ENCODE measurements at regions not wholly inside any gene's neighbourhood (a gene's known extent, or its start where the extent isn't known, plus 50 kb on each side); places are given as distances from the start of the nearest gene placed in this dataset.

GRCh38 chr2:126200538-126200937 lies 455.4 kb upstream of the GYPC start:
- no peaks in the 10 kb centered on the region for H3K9me2 ChIP-seq (ENCODE audit: low read depth, low read length)
- H3K4me3 ChIP-seq (ENCODE audit: low read depth, low read length, poor library complexity, severe bottlenecking): no peak overlapping the region
- TF ChIP-seq, protein P1, sequence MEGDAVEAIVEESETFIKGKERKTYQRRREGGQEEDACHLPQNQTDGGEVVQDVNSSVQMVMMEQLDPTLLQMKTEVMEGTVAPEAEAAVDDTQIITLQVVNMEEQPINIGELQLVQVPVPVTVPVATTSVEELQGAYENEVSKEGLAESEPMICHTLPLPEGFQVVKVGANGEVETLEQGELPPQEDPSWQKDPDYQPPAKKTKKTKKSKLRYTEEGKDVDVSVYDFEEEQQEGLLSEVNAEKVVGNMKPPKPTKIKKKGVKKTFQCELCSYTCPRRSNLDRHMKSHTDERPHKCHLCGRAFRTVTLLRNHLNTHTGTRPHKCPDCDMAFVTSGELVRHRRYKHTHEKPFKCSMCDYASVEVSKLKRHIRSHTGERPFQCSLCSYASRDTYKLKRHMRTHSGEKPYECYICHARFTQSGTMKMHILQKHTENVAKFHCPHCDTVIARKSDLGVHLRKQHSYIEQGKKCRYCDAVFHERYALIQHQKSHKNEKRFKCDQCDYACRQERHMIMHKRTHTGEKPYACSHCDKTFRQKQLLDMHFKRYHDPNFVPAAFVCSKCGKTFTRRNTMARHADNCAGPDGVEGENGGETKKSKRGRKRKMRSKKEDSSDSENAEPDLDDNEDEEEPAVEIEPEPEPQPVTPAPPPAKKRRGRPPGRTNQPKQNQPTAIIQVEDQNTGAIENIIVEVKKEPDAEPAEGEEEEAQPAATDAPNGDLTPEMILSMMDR (IDR thresholded peaks at IDR 0.05; ENCODE audit: low read length): no peak
- TF ChIP-seq EZH2 (IDR thresholded peaks at IDR 0.05; ENCODE audit: borderline replicate concordance, low read length): no peak
- no peaks in the 10 kb centered on the region for H4K20me1 ChIP-seq (ENCODE audit: insufficient read depth, low read length)
- no peaks in the 10 kb centered on the region for H3F3A ChIP-seq (ENCODE audit: insufficient read depth, low read length)
- H3K27me3 ChIP-seq (ENCODE audit: insufficient read depth, low read length): no peaks in the 10 kb centered on the region
- no peaks in the 10 kb centered on the region for H3K36me3 ChIP-seq (ENCODE audit: insufficient read depth, low read length)
- no peak overlapping the region for H3K27ac ChIP-seq (ENCODE audit: low read depth, low read length, poor library complexity, severe bottlenecking)
- no peaks in the 10 kb centered on the region for H3K79me2 ChIP-seq (ENCODE audit: insufficient read depth, low read length)
- H3K4me2 ChIP-seq (ENCODE audit: low read length): no peak overlapping the region
- H3K9me3 ChIP-seq (ENCODE audit: low read length): no peaks in the 10 kb centered on the region
- H3K9ac ChIP-seq (ENCODE audit: low read length): no peak overlapping the region
- no peaks in the 10 kb centered on the region for H3K4me1 ChIP-seq (ENCODE audit: insufficient read depth, low read length, severe bottlenecking)
- no peak overlapping the region for H2AFZ ChIP-seq (ENCODE audit: low read length)

GRCh38 chr2:126208266-126208665 lies 447.7 kb upstream of the GYPC start:
- no peaks in the 10 kb centered on the region for H3F3A ChIP-seq (ENCODE audit: insufficient read depth, low read length)
- no peak overlapping the region for H3K4me2 ChIP-seq (ENCODE audit: low read length)
- H3K27ac ChIP-seq (ENCODE audit: low read depth, low read length, poor library complexity, severe bottlenecking): no peak overlapping the region
- no peak for TF ChIP-seq EZH2 (IDR thresholded peaks at IDR 0.05; ENCODE audit: borderline replicate concordance, low read length)
- TF ChIP-seq, protein P1 (IDR thresholded peaks at IDR 0.05; ENCODE audit: low read length): no peak
- no peaks in the 10 kb centered on the region for H3K9me2 ChIP-seq (ENCODE audit: low read depth, low read length)
- H3K79me2 ChIP-seq (ENCODE audit: insufficient read depth, low read length): no peaks in the 10 kb centered on the region
- H2AFZ ChIP-seq (ENCODE audit: low read length): no peak overlapping the region
- H3K9ac ChIP-seq (ENCODE audit: low read length): no peak overlapping the region
- no peaks in the 10 kb centered on the region for H3K9me3 ChIP-seq (ENCODE audit: low read length)
- H4K20me1 ChIP-seq (ENCODE audit: insufficient read depth, low read length): no peaks in the 10 kb centered on the region
- no peak overlapping the region for H3K4me3 ChIP-seq (ENCODE audit: low read depth, low read length, poor library complexity, severe bottlenecking)
- no peaks in the 10 kb centered on the region for H3K27me3 ChIP-seq (ENCODE audit: insufficient read depth, low read length)
- no peaks in the 10 kb centered on the region for H3K36me3 ChIP-seq (ENCODE audit: insufficient read depth, low read length)
- H3K4me1 ChIP-seq (ENCODE audit: insufficient read depth, low read length, severe bottlenecking): no peaks in the 10 kb centered on the region

- Histone ChIP-seq H3K4me1 (ENCODE audit: insufficient read depth, low read length, severe bottlenecking) (no peaks in the 10 kb centered on the region), H4K20me1 (ENCODE audit: insufficient read depth, low read length) (no peaks in the 10 kb centered on the region), H3K9me3 (ENCODE audit: low read length) (no peaks in the 10 kb centered on the region), H3K27ac (ENCODE audit: low read depth, low read length, poor library complexity, severe bottlenecking) (no peak overlapping the region), H3F3A (ENCODE audit: insufficient read depth, low read length) (no peaks in the 10 kb centered on the region), H3K79me2 (ENCODE audit: insufficient read depth, low read length) (no peaks in the 10 kb centered on the region), H3K9me2 (ENCODE audit: low read depth, low read length) (no peaks in the 10 kb centered on the region), H3K36me3 (ENCODE audit: insufficient read depth, low read length) (no peaks in the 10 kb centered on the region), H3K27me3 (ENCODE audit: insufficient read depth, low read length) (no peaks in the 10 kb centered on the region), H3K9ac (ENCODE audit: low read length) (no peak overlapping the region), H2AFZ (ENCODE audit: low read length) (no peak overlapping the region), H3K4me3 (ENCODE audit: low read depth, low read length, poor library complexity, severe bottlenecking) (no peak overlapping the region), H3K4me2 (ENCODE audit: low read length) (no peak overlapping the region)
- TF ChIP-seq, protein P1 (IDR thresholded peaks at IDR 0.05; ENCODE audit: low read length): no peak
- TF ChIP-seq EZH2 (IDR thresholded peaks at IDR 0.05; ENCODE audit: borderline replicate concordance, low read length): no peak
Observed at GRCh38 chr2:126212735-126213134, 443.2 kb upstream of the GYPC start.
